ENCODE measurements at regions not wholly inside any gene's neighbourhood (a gene's known extent, or its start where the extent isn't known, plus 50 kb on each side); places are given as distances from the start of the nearest gene placed in this dataset.

DNA sequence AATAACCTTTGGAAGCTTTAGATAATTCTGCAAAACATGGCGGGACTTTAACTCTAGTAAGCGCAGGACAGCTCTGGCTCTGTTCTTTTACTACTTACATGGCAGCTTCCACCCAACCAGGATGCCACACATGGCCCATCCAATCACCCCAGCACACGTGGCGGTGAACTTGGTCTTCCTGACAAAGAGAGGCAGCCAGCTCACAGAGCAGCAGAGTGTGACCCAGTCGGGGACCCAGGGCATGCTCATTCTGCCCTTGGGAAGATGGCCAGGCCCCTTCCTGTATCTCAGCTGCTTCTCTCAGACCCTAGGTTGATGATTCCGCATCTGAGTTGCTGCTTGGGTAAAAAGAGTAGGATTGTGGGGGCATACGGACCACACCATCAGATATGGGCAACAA lies 172.1 kb downstream of the USP12 start:
- DNase-seq (ENCODE audit: low read depth in 1 of 2, low spot score in 1 of 2), result no peak
- TF ChIP-seq JUND (IDR thresholded peaks at IDR 0.05; ENCODE audit: low read depth), result no peak
- in situ Hi-C loops (cut with HindIII; ENCODE audit: low pct_unique_long_range_greater_than_20kb, low sequenced_read_pairs), result no loop called here

GRCh38 chr13:26998292-26998691 lies 173.3 kb downstream of the USP12 start:
- in situ Hi-C loops (cut with HindIII; ENCODE audit: low pct_unique_long_range_greater_than_20kb, low sequenced_read_pairs), result no loop called here

GRCh38 chr13:26996965-26997752 lies 174.5 kb downstream of the USP12 start:
- in situ Hi-C loops (cut with HindIII; ENCODE audit: low pct_unique_long_range_greater_than_20kb, low sequenced_read_pairs), result no loop called here
- DNase-seq (ENCODE audit: low read depth in 1 of 2, low spot score in 1 of 2), result no peak
- TF ChIP-seq JUND (IDR thresholded peaks at IDR 0.05; ENCODE audit: low read depth), result no peak

More at GRCh38 chr13:26998292-26998691, 173.3 kb downstream of the USP12 start:
- no peak for DNase-seq (ENCODE audit: low read depth in 1 of 2, low spot score in 1 of 2)
- no peak for TF ChIP-seq JUND (IDR thresholded peaks at IDR 0.05; ENCODE audit: low read depth)

- no peak for TF ChIP-seq JUND (IDR thresholded peaks at IDR 0.05; ENCODE audit: low read depth)
- no peak for DNase-seq (ENCODE audit: low read depth in 1 of 2, low spot score in 1 of 2)
- in situ Hi-C loops (cut with HindIII; ENCODE audit: low pct_unique_long_range_greater_than_20kb, low sequenced_read_pairs), result no loop called here
These were observed 176.5 kb downstream of the USP12 start for GRCh38 chr13:26995159-26995558.

GRCh38 chr13:26993780-26994179 lies 177.8 kb downstream of the USP12 start:
- in situ Hi-C loops (cut with HindIII; ENCODE audit: low pct_unique_long_range_greater_than_20kb, low sequenced_read_pairs), result no loop called here
- TF ChIP-seq JUND (IDR thresholded peaks at IDR 0.05; ENCODE audit: low read depth), result no peak
- DNase-seq (ENCODE audit: low read depth in 1 of 2, low spot score in 1 of 2), result no peak

DNA sequence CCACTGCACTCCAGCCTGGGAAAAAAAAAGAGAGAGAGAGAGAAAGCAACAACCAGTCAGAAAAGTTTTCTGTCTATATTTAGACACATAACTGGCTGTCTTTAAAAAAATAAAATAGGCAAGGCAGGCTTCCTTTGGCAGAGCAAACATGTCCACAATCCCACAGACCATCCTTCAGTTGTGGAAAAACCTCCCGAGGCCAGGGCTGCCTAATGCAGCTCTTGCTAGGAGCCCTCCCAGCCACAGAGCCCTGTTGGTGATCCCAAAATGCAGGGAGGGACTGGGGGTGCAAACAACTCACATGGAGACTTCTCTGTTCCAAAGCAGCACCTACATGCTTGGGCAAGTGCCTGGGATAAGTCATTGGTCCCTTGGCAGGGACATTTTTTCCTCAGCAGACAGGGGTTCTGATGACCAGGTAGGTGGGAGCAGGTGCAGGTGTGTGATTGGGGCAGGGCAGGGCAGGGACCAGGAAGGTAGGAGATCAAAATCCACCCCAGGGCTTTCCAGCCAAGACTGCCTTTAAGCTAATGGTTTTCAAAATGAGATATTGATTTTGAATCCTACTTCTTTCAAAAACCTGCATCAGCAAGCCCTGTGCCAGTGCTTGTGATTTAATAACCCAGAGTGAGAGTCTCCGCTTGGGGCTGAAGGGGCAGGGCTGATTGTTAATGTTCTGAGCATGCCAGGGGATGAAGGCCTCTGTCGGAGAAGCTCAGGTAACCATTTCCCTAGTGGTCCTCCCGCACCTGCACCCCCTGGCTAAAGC lies 178.5 kb downstream of the USP12 start:
- in situ Hi-C loops (cut with HindIII; ENCODE audit: low pct_unique_long_range_greater_than_20kb, low sequenced_read_pairs), result no loop called here
- DNase-seq (ENCODE audit: low read depth in 1 of 2, low spot score in 1 of 2), result no peak
- TF ChIP-seq JUND (IDR thresholded peaks at IDR 0.05; ENCODE audit: low read depth), result no peak

DNA sequence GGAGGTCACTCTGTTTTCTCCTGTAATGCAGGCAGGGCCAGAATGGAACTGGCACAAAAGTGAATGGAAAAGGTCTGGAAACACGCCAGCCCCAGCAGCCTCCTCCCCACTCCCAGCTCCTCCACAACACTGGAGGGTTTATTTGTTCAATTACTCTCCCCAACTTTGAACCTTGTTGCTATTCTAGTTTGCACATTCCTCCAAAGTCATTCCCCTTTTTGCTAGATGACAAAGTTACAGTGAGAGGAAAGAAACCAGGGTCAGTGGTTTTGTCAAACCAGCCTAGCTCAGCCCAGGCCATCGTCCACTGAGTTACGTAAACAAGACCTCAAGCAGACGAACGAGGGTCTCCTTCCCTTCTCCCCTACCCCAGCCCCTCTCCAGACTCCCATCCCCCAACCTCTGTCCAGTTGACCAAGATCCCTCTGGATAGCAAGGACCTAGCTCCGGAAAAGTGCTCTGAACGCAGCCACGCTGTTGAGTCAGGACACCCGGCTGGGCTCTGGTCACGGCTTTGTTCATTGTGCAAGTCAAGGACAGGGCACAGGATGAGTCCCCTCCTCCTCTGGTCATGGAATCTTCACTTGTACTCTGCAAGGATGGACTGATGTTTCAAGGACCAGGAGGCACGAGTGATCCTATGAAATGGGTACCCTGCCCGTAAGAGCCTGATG lies 180.0 kb downstream of the USP12 start:
- peak in 1 of 2 experiments; percentile 26 for DNase-seq (ENCODE audit: low read depth in 1 of 2, low spot score in 1 of 2)
- no peak for TF ChIP-seq JUND (IDR thresholded peaks at IDR 0.05; ENCODE audit: low read depth)
- in situ Hi-C loops (cut with HindIII; ENCODE audit: low pct_unique_long_range_greater_than_20kb, low sequenced_read_pairs), result no loop called here

DNA sequence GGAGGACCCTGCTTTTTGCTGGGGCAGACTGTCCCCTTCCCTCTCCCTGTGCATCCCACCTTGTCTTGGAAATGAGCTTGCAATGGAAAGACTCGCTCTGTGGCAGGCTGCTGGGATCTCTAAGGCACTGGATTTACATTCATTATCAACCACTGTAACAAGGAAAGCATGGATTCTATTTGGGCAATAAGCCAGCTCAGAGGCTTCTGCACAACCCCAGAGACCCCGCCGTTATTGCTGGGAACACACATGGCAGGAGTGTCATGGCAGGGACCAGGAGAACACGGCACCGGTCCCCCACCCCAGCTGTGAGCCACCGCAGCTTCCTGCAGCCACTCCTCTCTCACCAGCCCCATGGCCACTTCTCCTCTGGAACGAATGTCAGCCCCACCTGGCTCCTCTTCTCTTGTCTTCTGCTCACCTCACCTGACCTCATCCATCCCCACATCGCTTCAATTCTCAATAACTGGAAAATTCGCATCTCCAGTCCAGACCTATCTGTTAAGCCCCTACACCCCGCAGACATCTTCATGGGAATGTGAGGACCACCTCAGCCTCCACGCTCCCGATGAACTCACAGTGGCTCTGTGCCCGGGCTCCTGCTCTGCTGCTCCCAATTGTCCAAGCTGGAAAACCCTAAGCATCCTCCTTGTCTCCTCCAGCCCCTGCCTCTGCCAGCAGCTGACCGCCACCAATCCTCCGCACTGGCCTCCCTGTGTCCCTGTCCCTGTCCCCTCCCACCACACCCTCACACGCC lies 181.5 kb downstream of the USP12 start:
- DNase-seq (ENCODE audit: low read depth in 1 of 2, low spot score in 1 of 2), result no peak
- in situ Hi-C loops (cut with HindIII; ENCODE audit: low pct_unique_long_range_greater_than_20kb, low sequenced_read_pairs), result no loop called here
- no peak for TF ChIP-seq JUND (IDR thresholded peaks at IDR 0.05; ENCODE audit: low read depth)

DNA sequence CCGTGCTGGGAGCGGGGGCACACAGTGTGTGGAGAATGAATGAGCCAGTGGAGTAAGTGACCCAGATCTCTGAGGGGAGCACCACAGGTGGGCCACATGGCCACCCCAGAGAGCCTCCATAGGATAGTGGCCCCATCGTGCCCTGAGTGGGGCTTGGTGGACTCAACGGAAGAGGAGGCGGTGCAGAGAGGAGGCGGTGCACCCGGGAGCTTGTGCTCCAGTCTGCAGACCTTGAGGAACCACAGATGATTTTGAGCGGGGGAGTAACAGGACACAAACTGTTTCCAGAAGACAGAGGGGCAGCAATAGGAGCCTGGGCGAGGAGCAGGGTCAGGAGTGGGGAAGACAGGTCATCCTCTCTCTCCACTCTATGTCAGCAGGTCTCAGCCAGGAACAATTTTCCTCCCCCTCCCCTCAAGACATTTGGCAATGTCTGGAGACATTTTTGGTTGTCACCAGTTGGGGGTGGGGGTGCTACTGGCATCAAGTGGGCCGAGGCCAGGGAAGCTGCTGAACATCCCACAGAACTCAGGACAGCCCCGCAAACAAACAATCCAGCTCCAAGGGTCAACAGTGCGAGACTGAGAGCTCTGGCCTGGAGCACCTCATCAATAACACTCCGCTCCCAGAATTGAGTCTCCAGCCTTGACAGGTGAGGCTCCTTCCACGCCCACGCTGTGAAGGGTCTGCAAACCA lies 182.2 kb downstream of the USP12 start:
- no peak for TF ChIP-seq JUND (IDR thresholded peaks at IDR 0.05; ENCODE audit: low read depth)
- in situ Hi-C loops (cut with HindIII; ENCODE audit: low pct_unique_long_range_greater_than_20kb, low sequenced_read_pairs), result no loop called here

GRCh38 chr13:26988059-26988769 lies 183.4 kb downstream of the USP12 start:
- TF ChIP-seq JUND (IDR thresholded peaks at IDR 0.05; ENCODE audit: low read depth), result no peak
- in situ Hi-C loops (cut with HindIII; ENCODE audit: low pct_unique_long_range_greater_than_20kb, low sequenced_read_pairs), result no loop called here
- DNase-seq (ENCODE audit: low read depth in 1 of 2, low spot score in 1 of 2), result no peak

More for the DNA sequence above, 182.2 kb downstream of the USP12 start:
- no peak for DNase-seq (ENCODE audit: low read depth in 1 of 2, low spot score in 1 of 2)

- in situ Hi-C loops (cut with HindIII; ENCODE audit: low pct_unique_long_range_greater_than_20kb, low sequenced_read_pairs), result no loop called here
- no peak for TF ChIP-seq JUND (IDR thresholded peaks at IDR 0.05; ENCODE audit: low read depth)
These were observed 184.1 kb downstream of the USP12 start for GRCh38 chr13:26987486-26988013.

More at GRCh38 chr13:26987486-26988013, 184.1 kb downstream of the USP12 start:
- no peak for DNase-seq (ENCODE audit: low read depth in 1 of 2, low spot score in 1 of 2)
